CD4-positive, alpha-beta T cell (primary cell): ENCODE measurements at regions not wholly inside any gene's neighbourhood (a gene's known extent, or its start where the extent isn't known, plus 50 kb on each side); places are given as distances from the start of the nearest gene placed in this dataset.
"Not testable (repeated sequence)": the region's sequence is repeated elsewhere in the genome, so short reads cannot be mapped to it uniquely, and the experiment has no call there.

Experiments
- ATAC-seq: fragments of 200-7000 bp; cut with Tn5 transposase; one replicate; pipeline ENCODE4 v1.10.0; 2022; ENCODE audit warnings: mild to moderate bottlenecking; ENCODE audit not compliant: poor library complexity
- CTCF ChIA-PET: fragments of 350-600 bp; sonication (Branson Sonifier 250); formaldehyde crosslinking; loops from one replicate; lab custom pipeline; 2021; ENCODE audit warnings: antibody characterized with exemption, inconsistent platforms; lab: Charles Lee
- POLR2A ChIA-PET: fragments of 350-600 bp; sonication (Branson Sonifier 250); formaldehyde crosslinking; loops from one replicate; lab custom pipeline; 2021; ENCODE audit warnings: antibody characterized with exemption, inconsistent platforms; lab: Charles Lee
- DNase-seq, 14 experiments: peaks; one replicate each; pipeline ENCODE4 v3.0.0-alpha.2; 2013 to 2020; ENCODE audit warnings: mixed read lengths in 2 of 14
- H3K27ac ChIP-seq, 2 donors: one replicate each; pipeline versions ENCODE4 v1.5.1 to v1.7.0; 2013; ENCODE audit warnings: low read length in 2 of 2, low read depth in 1 of 2, mild to moderate bottlenecking in 1 of 2
- H3K27me3 ChIP-seq, 2 experiments: 1 replicate in 1 of 2; 2 replicates in 1 of 2; pipeline versions ENCODE4 v1.6.1 to v1.7.0; 2013; ENCODE audit warnings: low read length in 2 of 2, control low read depth in 1 of 2, mild to moderate bottlenecking in 1 of 2, moderate library complexity in 1 of 2; ENCODE audit not compliant: insufficient read depth in 2 of 2, control insufficient read depth in 1 of 2
- H3K36me3 ChIP-seq: one replicate; pipeline ENCODE4 v1.6.1; 2013; ENCODE audit warnings: low read length, control low read depth; ENCODE audit not compliant: insufficient read depth
- H3K4me1 ChIP-seq: one replicate; pipeline ENCODE4 v1.6.1; 2013; ENCODE audit warnings: low read length, control low read depth; ENCODE audit not compliant: insufficient read depth
- H3K4me3 ChIP-seq: one replicate; pipeline ENCODE4 v1.5.1; 2013; ENCODE audit warnings: mild to moderate bottlenecking, low read length, moderate library complexity
- H3K9me3 ChIP-seq, 2 experiments: 1 replicate in 1 of 2; 2 replicates in 1 of 2; pipeline versions ENCODE4 v1.6.1 to v1.7.0; 2013; ENCODE audit warnings: low read length in 2 of 2, mild to moderate bottlenecking in 2 of 2, control low read depth in 1 of 2, moderate library complexity in 1 of 2; ENCODE audit not compliant: control insufficient read depth in 1 of 2, insufficient read depth in 1 of 2
- H3K27ac Mint-ChIP-seq: one replicate; pipeline ENCODE4 v1.8.0; 2020; ENCODE audit warnings: mixed read lengths
- H3K27me3 Mint-ChIP-seq: one replicate; pipeline ENCODE4 v1.8.0; 2021; ENCODE audit warnings: mixed read lengths
- H3K36me3 Mint-ChIP-seq: one replicate; pipeline ENCODE4 v1.8.0; 2021; ENCODE audit warnings: low read depth, mixed read lengths
- H3K4me1 Mint-ChIP-seq: one replicate; pipeline ENCODE4 v1.8.0; 2021; ENCODE audit warnings: low read depth, mixed read lengths
- H3K4me3 Mint-ChIP-seq: one replicate; pipeline ENCODE4 v1.8.0; 2020; ENCODE audit warnings: mild to moderate bottlenecking, mixed read lengths
- H3K9me3 Mint-ChIP-seq: one replicate; pipeline ENCODE4 v1.8.0; 2020; ENCODE audit warnings: mixed read lengths
- CTCF ChIP-seq: fragments of 200-600 bp; IDR thresholded peaks from one replicate; pipeline ENCODE4 v1.8.0; 2022; ENCODE audit warnings: antibody characterized with exemption, mild to moderate bottlenecking
- intact Hi-C, 2 experiments: fragments of 100-400 bp; cut with DNase I in 1 of 2; cut with micrococcal nuclease in 1 of 2; formaldehyde crosslinking; loops; one replicate each; pipeline versions ENCODE4 v1.15.1 to v1.9.0; 2023 to 2025; cut with DNase I, micrococcal nuclease

- no peak overlapping the region for H3K4me3 Mint-ChIP-seq
- no peaks in the 10 kb centered on the region for H3K9me3 Mint-ChIP-seq
- no peak for TF ChIP-seq CTCF
- Histone ChIP-seq H3K4me1 (no peaks in the 10 kb centered on the region), H3K27ac (no peak overlapping the region), H3K4me3 (no peak overlapping the region), H3K36me3 (no peaks in the 10 kb centered on the region), H3K9me3 (no peaks in the 10 kb centered on the region), H3K27me3 (no peaks in the 10 kb centered on the region)
- no peak for DNase-seq
- ChIA-PET CTCF (no interaction called here), POLR2A (no interaction called here)
- intact Hi-C loops, result no loop called here
- no peaks in the 10 kb centered on the region for H3K4me1 Mint-ChIP-seq
- no peaks in the 10 kb centered on the region for H3K36me3 Mint-ChIP-seq
- no peak overlapping the region for H3K27ac Mint-ChIP-seq
- ATAC-seq, result no peak
- H3K27me3 Mint-ChIP-seq, result peaks cover 11% of the 10 kb centered on the region
These were observed 384.9 kb upstream of the NECTIN3 start for GRCh38 chr3:110686701-110687100.

- intact Hi-C loops, result no loop called here
- Histone ChIP-seq H3K27me3 (no peaks in the 10 kb centered on the region), H3K27ac (no peak overlapping the region), H3K4me3 (no peak overlapping the region), H3K36me3 (no peaks in the 10 kb centered on the region), H3K9me3 (no peaks in the 10 kb centered on the region), H3K4me1 (no peaks in the 10 kb centered on the region)
- TF ChIP-seq CTCF, result no peak
- Mint-ChIP-seq H3K27me3 (peaks cover 11% of the 10 kb centered on the region), H3K4me3 (no peak overlapping the region), H3K27ac (no peak overlapping the region), H3K36me3 (no peaks in the 10 kb centered on the region), H3K4me1 (no peaks in the 10 kb centered on the region), H3K9me3 (no peaks in the 10 kb centered on the region)
- CTCF ChIA-PET, result no interaction called here
- no peak for DNase-seq
- no peak for ATAC-seq
- POLR2A ChIA-PET, result no interaction called here
These were observed 384.5 kb upstream of the NECTIN3 start for GRCh38 chr3:110687138-110687537.

- no peaks in the 10 kb centered on the region for H3K4me1 Mint-ChIP-seq
- H3K27me3 Mint-ChIP-seq, result peaks cover 5% of the 10 kb centered on the region
- Histone ChIP-seq H3K9me3 (no peaks in the 10 kb centered on the region), H3K4me1 (no peaks in the 10 kb centered on the region), H3K4me3 (no peak overlapping the region), H3K27me3 (no peaks in the 10 kb centered on the region), H3K27ac (no peak overlapping the region), H3K36me3 (no peaks in the 10 kb centered on the region)
- intact Hi-C loops, result no loop called here
- H3K9me3 Mint-ChIP-seq, result peaks cover 2% of the 10 kb centered on the region
- no peaks in the 10 kb centered on the region for H3K36me3 Mint-ChIP-seq
- TF ChIP-seq CTCF, result no peak
- DNase-seq (no peak), ATAC-seq (no peak)
- H3K4me3 Mint-ChIP-seq, result no peak overlapping the region
- CTCF ChIA-PET, result no interaction called here
- POLR2A ChIA-PET, result no interaction called here
- no peak overlapping the region for H3K27ac Mint-ChIP-seq
These were observed 373.7 kb upstream of the NECTIN3 start for GRCh38 chr3:110697961-110698360.

GRCh38 chr3:110704332-110704731 is 367.3 kb upstream of the NECTIN3 start:
- H3K9me3 Mint-ChIP-seq, H3K27ac Mint-ChIP-seq: not testable (repeated sequence)

More at GRCh38 chr3:110704332-110704731, 367.3 kb upstream of the NECTIN3 start:
- H3K36me3 Mint-ChIP-seq, H3K4me3 ChIP-seq, H3K27me3 ChIP-seq, DNase-seq, ATAC-seq, H3K9me3 ChIP-seq, intact Hi-C loops, CTCF ChIA-PET, H3K4me1 Mint-ChIP-seq, H3K36me3 ChIP-seq, H3K4me1 ChIP-seq, H3K4me3 Mint-ChIP-seq, POLR2A ChIA-PET, H3K27ac ChIP-seq: not testable (repeated sequence)
- peaks cover 12% of the 10 kb centered on the region for H3K27me3 Mint-ChIP-seq
